ENCODE measurements at regions not wholly inside any gene's neighbourhood (a gene's known extent, or its start where the extent isn't known, plus 50 kb on each side); places are given as distances from the start of the nearest gene placed in this dataset.

- H3K4me1 ChIP-seq (ENCODE audit: control insufficient read depth, insufficient read depth, low read length): peaks cover 2% of the 10 kb centered on the region
- H3K4me3 ChIP-seq (ENCODE audit: low read length in 2 of 2): no peak overlapping the region
- H3K9ac ChIP-seq (ENCODE audit: low read length in 2 of 2): no peak overlapping the region
- no peaks in the 10 kb centered on the region for H3K27me3 ChIP-seq (ENCODE audit: control insufficient read depth in 1 of 2, insufficient read depth in 2 of 2, low read length in 2 of 2)
- H3K36me3 ChIP-seq (ENCODE audit: control insufficient read depth in 2 of 2, insufficient read depth in 2 of 2, low read length in 2 of 2): no peaks in the 10 kb centered on the region
- no peak overlapping the region for H3K27ac ChIP-seq (ENCODE audit: low read length)
- H3K9me3 ChIP-seq (ENCODE audit: control insufficient read depth in 2 of 2, low read length in 2 of 2): no peaks in the 10 kb centered on the region
Measured at GRCh38 chr10:10610171-10610570, 407.5 kb upstream of the CELF2 start.

DNA sequence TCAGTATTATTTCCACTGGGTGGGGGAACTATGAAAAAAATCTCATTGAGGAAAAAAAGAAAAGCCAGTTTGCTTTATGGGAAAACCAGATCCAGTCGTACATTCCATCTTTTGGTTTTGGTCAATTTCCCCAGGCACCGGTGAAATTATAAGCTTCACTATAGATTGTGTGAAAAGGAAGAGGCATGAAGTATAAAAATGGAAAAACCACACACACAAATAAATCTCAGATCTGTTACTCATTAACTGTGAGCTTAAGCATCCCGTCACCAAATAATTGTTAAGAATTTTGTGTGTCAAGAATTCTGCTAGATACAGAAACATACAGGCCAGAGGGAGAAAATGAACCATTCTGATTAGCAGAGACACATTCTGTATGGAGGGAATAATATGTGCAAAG lies 405.5 kb upstream of the CELF2 start:
- Histone ChIP-seq H3K27ac (ENCODE audit: low read length) (no peak overlapping the region), H3K9ac (ENCODE audit: low read length in 2 of 2) (no peak overlapping the region), H3K4me3 (ENCODE audit: low read length in 2 of 2) (no peak overlapping the region), H3K27me3 (ENCODE audit: control insufficient read depth in 1 of 2, insufficient read depth in 2 of 2, low read length in 2 of 2) (no peaks in the 10 kb centered on the region), H3K36me3 (ENCODE audit: control insufficient read depth in 2 of 2, insufficient read depth in 2 of 2, low read length in 2 of 2) (no peaks in the 10 kb centered on the region), H3K4me1 (ENCODE audit: control insufficient read depth, insufficient read depth, low read length) (no peaks in the 10 kb centered on the region), H3K9me3 (ENCODE audit: control insufficient read depth in 2 of 2, low read length in 2 of 2) (no peaks in the 10 kb centered on the region)

GRCh38 chr10:10613656-10614244 lies 403.9 kb upstream of the CELF2 start:
- no peak overlapping the region for H3K27ac ChIP-seq (ENCODE audit: low read length)
- no peak overlapping the region for H3K4me3 ChIP-seq (ENCODE audit: low read length in 2 of 2)
- H3K27me3 ChIP-seq (ENCODE audit: control insufficient read depth in 1 of 2, insufficient read depth in 2 of 2, low read length in 2 of 2): no peaks in the 10 kb centered on the region
- no peak overlapping the region for H3K9ac ChIP-seq (ENCODE audit: low read length in 2 of 2)
- H3K36me3 ChIP-seq (ENCODE audit: control insufficient read depth in 2 of 2, insufficient read depth in 2 of 2, low read length in 2 of 2): no peaks in the 10 kb centered on the region
- H3K4me1 ChIP-seq (ENCODE audit: control insufficient read depth, insufficient read depth, low read length): no peaks in the 10 kb centered on the region
- no peaks in the 10 kb centered on the region for H3K9me3 ChIP-seq (ENCODE audit: control insufficient read depth in 2 of 2, low read length in 2 of 2)

GRCh38 chr10:10617686-10618085 lies 400.0 kb upstream of the CELF2 start:
- Histone ChIP-seq H3K27ac (ENCODE audit: low read length) (no peak overlapping the region), H3K9ac (ENCODE audit: low read length in 2 of 2) (no peak overlapping the region), H3K4me3 (ENCODE audit: low read length in 2 of 2) (no peak overlapping the region), H3K4me1 (ENCODE audit: control insufficient read depth, insufficient read depth, low read length) (no peaks in the 10 kb centered on the region), H3K27me3 (ENCODE audit: control insufficient read depth in 1 of 2, insufficient read depth in 2 of 2, low read length in 2 of 2) (no peaks in the 10 kb centered on the region), H3K9me3 (ENCODE audit: control insufficient read depth in 2 of 2, low read length in 2 of 2) (no peaks in the 10 kb centered on the region), H3K36me3 (ENCODE audit: control insufficient read depth in 2 of 2, insufficient read depth in 2 of 2, low read length in 2 of 2) (no peaks in the 10 kb centered on the region)

- Histone ChIP-seq H3K9ac (ENCODE audit: low read length in 2 of 2) (no peak overlapping the region), H3K4me3 (ENCODE audit: low read length in 2 of 2) (no peak overlapping the region), H3K9me3 (ENCODE audit: control insufficient read depth in 2 of 2, low read length in 2 of 2) (no peaks in the 10 kb centered on the region), H3K27ac (ENCODE audit: low read length) (no peak overlapping the region), H3K4me1 (ENCODE audit: control insufficient read depth, insufficient read depth, low read length) (no peaks in the 10 kb centered on the region), H3K36me3 (ENCODE audit: control insufficient read depth in 2 of 2, insufficient read depth in 2 of 2, low read length in 2 of 2) (no peaks in the 10 kb centered on the region), H3K27me3 (ENCODE audit: control insufficient read depth in 1 of 2, insufficient read depth in 2 of 2, low read length in 2 of 2) (no peaks in the 10 kb centered on the region)
Measured at GRCh38 chr10:10618139-10618538, 399.5 kb upstream of the CELF2 start.

DNA sequence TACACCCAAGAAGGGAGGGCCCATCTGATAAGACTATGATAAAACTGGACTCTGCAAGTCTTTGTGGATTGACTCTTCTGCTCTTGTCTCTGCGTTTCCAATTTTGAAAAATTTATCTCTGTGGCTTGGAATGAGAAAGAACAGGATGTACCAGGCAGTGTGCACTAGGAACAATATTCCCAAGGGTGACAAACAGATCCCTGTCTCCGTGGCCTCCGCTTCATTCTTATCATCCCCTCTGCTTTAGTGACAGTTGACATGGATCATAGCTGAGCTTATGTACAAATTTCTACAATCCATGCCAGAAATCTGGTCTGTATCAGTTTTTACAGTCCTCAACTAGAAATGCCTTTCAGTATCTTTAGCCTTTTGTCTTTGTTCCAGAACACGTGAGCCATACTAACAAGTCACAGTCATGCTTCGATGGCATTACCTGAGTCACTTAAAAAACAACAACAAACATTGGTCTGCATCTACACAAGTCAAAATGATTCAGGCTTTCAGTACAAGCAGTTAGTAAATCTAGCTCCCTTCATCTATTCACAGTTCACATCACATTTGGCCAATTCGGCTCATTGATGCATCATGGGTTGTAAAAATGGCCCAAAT lies 393.6 kb upstream of the CELF2 start:
- Histone ChIP-seq H3K27ac (ENCODE audit: low read length) (no peak overlapping the region), H3K9ac (ENCODE audit: low read length in 2 of 2) (no peak overlapping the region), H3K4me3 (ENCODE audit: low read length in 2 of 2) (no peak overlapping the region), H3K9me3 (ENCODE audit: control insufficient read depth in 2 of 2, low read length in 2 of 2) (no peaks in the 10 kb centered on the region), H3K36me3 (ENCODE audit: control insufficient read depth in 2 of 2, insufficient read depth in 2 of 2, low read length in 2 of 2) (no peaks in the 10 kb centered on the region), H3K4me1 (ENCODE audit: control insufficient read depth, insufficient read depth, low read length) (peaks cover 6% of the 10 kb centered on the region), H3K27me3 (ENCODE audit: control insufficient read depth in 1 of 2, insufficient read depth in 2 of 2, low read length in 2 of 2) (no peaks in the 10 kb centered on the region)

- peaks cover 6% of the 10 kb centered on the region for H3K4me1 ChIP-seq (ENCODE audit: control insufficient read depth, insufficient read depth, low read length)
- no peak overlapping the region for H3K4me3 ChIP-seq (ENCODE audit: low read length in 2 of 2)
- H3K9ac ChIP-seq (ENCODE audit: low read length in 2 of 2): no peak overlapping the region
- H3K36me3 ChIP-seq (ENCODE audit: control insufficient read depth in 2 of 2, insufficient read depth in 2 of 2, low read length in 2 of 2): no peaks in the 10 kb centered on the region
- no peaks in the 10 kb centered on the region for H3K27me3 ChIP-seq (ENCODE audit: control insufficient read depth in 1 of 2, insufficient read depth in 2 of 2, low read length in 2 of 2)
- no peak overlapping the region for H3K27ac ChIP-seq (ENCODE audit: low read length)
- H3K9me3 ChIP-seq (ENCODE audit: control insufficient read depth in 2 of 2, low read length in 2 of 2): no peaks in the 10 kb centered on the region
Measured at GRCh38 chr10:10624567-10624962, 393.1 kb upstream of the CELF2 start.

GRCh38 chr10:10625491-10625890 lies 392.2 kb upstream of the CELF2 start:
- Histone ChIP-seq H3K27me3 (ENCODE audit: control insufficient read depth in 1 of 2, insufficient read depth in 2 of 2, low read length in 2 of 2) (no peaks in the 10 kb centered on the region), H3K9ac (ENCODE audit: low read length in 2 of 2) (no peak overlapping the region), H3K36me3 (ENCODE audit: control insufficient read depth in 2 of 2, insufficient read depth in 2 of 2, low read length in 2 of 2) (no peaks in the 10 kb centered on the region), H3K4me3 (ENCODE audit: low read length in 2 of 2) (no peak overlapping the region), H3K27ac (ENCODE audit: low read length) (no peak overlapping the region), H3K9me3 (ENCODE audit: control insufficient read depth in 2 of 2, low read length in 2 of 2) (no peaks in the 10 kb centered on the region), H3K4me1 (ENCODE audit: control insufficient read depth, insufficient read depth, low read length) (peaks cover 6% of the 10 kb centered on the region)

DNA sequence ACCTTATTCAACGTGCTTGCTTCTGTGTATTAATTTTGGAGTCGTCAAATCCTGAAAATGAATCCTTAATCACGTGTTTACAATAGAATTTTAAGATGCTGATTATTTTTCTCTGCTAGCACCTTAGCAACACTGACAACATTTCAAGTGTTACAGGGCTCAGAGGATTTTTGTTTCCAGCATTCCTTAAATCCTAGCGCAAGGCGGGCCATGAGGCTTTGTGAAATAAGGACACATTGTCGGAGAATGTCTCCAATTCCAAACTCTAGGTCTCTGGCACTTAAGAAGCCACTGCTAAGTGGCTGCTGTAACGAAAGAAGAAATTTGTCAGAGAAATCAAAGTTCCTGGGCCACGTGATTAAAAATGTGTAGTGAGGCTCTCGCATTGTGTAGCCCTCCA lies 390.9 kb upstream of the CELF2 start:
- Histone ChIP-seq H3K9me3 (ENCODE audit: control insufficient read depth in 2 of 2, low read length in 2 of 2) (no peaks in the 10 kb centered on the region), H3K4me1 (ENCODE audit: control insufficient read depth, insufficient read depth, low read length) (peaks cover 6% of the 10 kb centered on the region), H3K27me3 (ENCODE audit: control insufficient read depth in 1 of 2, insufficient read depth in 2 of 2, low read length in 2 of 2) (no peaks in the 10 kb centered on the region), H3K9ac (ENCODE audit: low read length in 2 of 2) (no peak overlapping the region), H3K4me3 (ENCODE audit: low read length in 2 of 2) (no peak overlapping the region), H3K27ac (ENCODE audit: low read length) (no peak overlapping the region), H3K36me3 (ENCODE audit: control insufficient read depth in 2 of 2, insufficient read depth in 2 of 2, low read length in 2 of 2) (no peaks in the 10 kb centered on the region)

DNA sequence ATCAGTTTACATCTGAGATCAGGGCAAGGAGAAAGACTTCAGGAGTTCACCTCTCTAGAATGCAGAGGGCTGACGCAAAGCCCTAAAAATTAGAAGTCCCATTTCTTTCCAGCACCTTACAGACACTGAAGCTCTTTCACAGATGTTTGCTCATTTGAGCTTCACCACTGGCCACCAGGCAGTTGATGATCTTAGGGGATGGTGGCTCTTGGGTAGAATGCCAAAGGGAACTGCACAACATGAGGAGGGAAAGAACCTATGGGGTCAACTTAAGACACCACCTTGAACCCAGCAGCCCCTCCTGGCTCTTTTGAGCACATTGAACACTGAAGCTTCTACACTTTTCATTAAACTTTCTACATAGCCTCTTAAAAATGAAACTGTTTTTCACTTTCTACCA lies 390.3 kb upstream of the CELF2 start:
- Histone ChIP-seq H3K4me1 (ENCODE audit: control insufficient read depth, insufficient read depth, low read length) (peaks cover 6% of the 10 kb centered on the region), H3K4me3 (ENCODE audit: low read length in 2 of 2) (no peak overlapping the region), H3K9me3 (ENCODE audit: control insufficient read depth in 2 of 2, low read length in 2 of 2) (no peaks in the 10 kb centered on the region), H3K36me3 (ENCODE audit: control insufficient read depth in 2 of 2, insufficient read depth in 2 of 2, low read length in 2 of 2) (no peaks in the 10 kb centered on the region), H3K27ac (ENCODE audit: low read length) (no peak overlapping the region), H3K9ac (ENCODE audit: low read length in 2 of 2) (no peak overlapping the region), H3K27me3 (ENCODE audit: control insufficient read depth in 1 of 2, insufficient read depth in 2 of 2, low read length in 2 of 2) (no peaks in the 10 kb centered on the region)

GRCh38 chr10:10629512-10629911 lies 388.2 kb upstream of the CELF2 start:
- Histone ChIP-seq H3K9me3 (ENCODE audit: control insufficient read depth in 2 of 2, low read length in 2 of 2) (no peaks in the 10 kb centered on the region), H3K9ac (ENCODE audit: low read length in 2 of 2) (no peak overlapping the region), H3K27me3 (ENCODE audit: control insufficient read depth in 1 of 2, insufficient read depth in 2 of 2, low read length in 2 of 2) (no peaks in the 10 kb centered on the region), H3K4me3 (ENCODE audit: low read length in 2 of 2) (no peak overlapping the region), H3K36me3 (ENCODE audit: control insufficient read depth in 2 of 2, insufficient read depth in 2 of 2, low read length in 2 of 2) (no peaks in the 10 kb centered on the region), H3K4me1 (ENCODE audit: control insufficient read depth, insufficient read depth, low read length) (peaks cover 3% of the 10 kb centered on the region), H3K27ac (ENCODE audit: low read length) (no peak overlapping the region)
